AG09309 (cell line): ENCODE measurements at regions not wholly inside any gene's neighbourhood (a gene's known extent, or its start where the extent isn't known, plus 50 kb on each side); places are given as distances from the start of the nearest gene placed in this dataset.

Experiments
- DNase-seq: peaks from one replicate; pipeline ENCODE4 v3.0.0-alpha.2; 2010; ENCODE audit warnings: low read depth
- H3K4me3 ChIP-seq: 2 replicates; pipeline ENCODE4 v1.5.1; 2011; ENCODE audit warnings: mild to moderate bottlenecking, low read depth, low read length, moderate library complexity; ENCODE audit not compliant: control insufficient read depth
- TF ChIP-seq, protein P1 (sequence below): IDR thresholded peaks from 2 replicates; pipeline ENCODE4 v1.5.1; 2011; ENCODE audit warnings: mild to moderate bottlenecking, low read depth, low read length, inconsistent platforms; ENCODE audit not compliant: insufficient read depth, control insufficient read depth; ENCODE audit errors: missing control alignments

DNA sequence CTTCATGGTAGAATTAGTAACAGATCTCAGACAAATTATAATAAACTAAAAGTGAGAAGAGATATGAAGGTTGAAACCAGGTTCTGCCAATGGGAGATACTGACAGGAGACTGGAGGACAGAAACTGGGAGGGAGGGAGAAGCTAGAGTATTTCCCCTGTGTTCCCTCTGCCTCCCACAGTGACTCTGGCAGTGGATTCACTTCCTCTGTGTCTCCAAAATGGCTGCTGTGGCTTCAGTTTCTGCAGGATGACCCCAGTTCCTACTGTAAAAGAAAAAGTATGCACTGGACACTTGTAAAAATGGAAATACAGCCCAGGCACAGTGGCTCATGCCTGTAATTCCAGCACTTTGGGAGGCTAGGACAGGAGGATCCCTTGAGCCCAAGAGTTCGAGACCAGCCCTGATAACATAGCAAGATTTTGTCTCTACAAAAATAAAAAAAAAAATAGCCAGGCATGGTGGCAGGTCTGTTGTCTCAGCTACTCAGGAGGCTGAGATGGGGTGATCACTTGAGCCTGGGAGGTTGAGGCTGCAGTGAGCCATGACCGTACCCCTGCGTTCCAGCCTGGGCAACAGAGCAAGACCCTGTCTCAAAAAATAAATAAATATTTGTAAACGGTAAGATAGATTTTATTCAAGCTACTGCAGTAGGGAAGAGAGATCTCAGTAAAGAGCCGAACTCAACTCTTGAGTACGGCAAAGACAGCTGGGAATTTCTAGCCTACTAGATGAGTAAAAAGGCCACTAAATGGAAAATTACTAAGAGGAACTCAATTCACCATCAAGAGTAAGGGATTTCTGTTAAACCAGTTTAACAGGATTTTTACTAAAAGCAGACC lies 156.6 kb upstream of the TRIM24 start:
- TF ChIP-seq, protein P1, sequence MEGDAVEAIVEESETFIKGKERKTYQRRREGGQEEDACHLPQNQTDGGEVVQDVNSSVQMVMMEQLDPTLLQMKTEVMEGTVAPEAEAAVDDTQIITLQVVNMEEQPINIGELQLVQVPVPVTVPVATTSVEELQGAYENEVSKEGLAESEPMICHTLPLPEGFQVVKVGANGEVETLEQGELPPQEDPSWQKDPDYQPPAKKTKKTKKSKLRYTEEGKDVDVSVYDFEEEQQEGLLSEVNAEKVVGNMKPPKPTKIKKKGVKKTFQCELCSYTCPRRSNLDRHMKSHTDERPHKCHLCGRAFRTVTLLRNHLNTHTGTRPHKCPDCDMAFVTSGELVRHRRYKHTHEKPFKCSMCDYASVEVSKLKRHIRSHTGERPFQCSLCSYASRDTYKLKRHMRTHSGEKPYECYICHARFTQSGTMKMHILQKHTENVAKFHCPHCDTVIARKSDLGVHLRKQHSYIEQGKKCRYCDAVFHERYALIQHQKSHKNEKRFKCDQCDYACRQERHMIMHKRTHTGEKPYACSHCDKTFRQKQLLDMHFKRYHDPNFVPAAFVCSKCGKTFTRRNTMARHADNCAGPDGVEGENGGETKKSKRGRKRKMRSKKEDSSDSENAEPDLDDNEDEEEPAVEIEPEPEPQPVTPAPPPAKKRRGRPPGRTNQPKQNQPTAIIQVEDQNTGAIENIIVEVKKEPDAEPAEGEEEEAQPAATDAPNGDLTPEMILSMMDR, result no peak
- no peak for DNase-seq
- H3K4me3 ChIP-seq, result no peak overlapping the region

DNA sequence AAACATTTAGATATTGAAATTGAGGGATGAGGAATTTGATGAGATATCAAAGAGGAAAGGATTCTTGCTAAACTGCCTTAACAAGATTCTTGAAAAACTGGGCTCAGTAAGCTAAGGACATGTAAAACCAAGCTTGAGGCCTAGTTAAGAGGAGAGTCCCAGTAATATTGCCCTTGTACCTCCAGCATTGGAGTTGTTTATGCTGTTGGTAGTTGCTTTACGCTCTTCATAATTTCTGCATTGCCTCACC lies 156.1 kb upstream of the TRIM24 start:
- no peak for DNase-seq
- H3K4me3 ChIP-seq, result no peak overlapping the region
- TF ChIP-seq, protein P1, result no peak

DNA sequence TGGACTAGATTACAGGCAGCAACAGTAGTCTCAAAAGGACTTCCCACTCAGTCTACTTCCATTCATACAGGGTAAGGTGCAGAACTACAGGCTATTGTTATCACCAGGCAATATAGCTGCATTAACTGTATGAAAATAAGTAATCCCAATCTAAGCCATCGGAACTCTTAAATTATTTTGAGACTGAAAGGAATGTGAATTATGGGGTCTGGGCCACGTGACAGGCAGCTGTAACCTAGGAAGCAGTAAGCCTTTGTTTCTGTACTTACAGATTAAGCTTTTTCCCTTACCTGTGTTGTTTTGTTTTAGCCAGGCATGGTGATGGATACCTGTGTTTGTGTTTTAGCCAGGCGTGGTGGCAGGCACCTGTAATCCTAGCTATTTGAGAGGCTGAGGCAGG lies 152.4 kb upstream of the TRIM24 start:
- TF ChIP-seq, protein P1, result no peak
- DNase-seq, result no peak
- no peak overlapping the region for H3K4me3 ChIP-seq

DNA sequence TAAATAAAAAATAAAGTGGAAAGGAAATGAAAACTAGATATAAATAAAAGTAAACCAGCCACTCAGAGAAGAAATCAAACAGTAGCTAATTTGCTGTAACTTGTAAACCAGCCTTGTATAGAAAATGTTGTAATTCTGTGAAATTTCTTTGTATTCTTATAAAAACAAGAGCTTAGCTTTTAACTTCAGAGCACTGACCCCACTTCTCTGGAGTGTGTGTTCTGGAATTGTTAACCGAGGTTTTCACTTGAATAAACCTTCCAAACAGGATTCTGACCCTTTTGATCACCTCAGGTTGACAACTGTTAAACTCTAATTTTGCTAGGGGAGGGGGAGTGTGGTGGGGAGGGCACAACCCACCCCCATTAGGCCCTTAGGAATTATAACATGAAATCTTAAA lies 151.9 kb upstream of the TRIM24 start:
- no peak for DNase-seq
- no peak overlapping the region for H3K4me3 ChIP-seq
- TF ChIP-seq, protein P1, result no peak

DNA sequence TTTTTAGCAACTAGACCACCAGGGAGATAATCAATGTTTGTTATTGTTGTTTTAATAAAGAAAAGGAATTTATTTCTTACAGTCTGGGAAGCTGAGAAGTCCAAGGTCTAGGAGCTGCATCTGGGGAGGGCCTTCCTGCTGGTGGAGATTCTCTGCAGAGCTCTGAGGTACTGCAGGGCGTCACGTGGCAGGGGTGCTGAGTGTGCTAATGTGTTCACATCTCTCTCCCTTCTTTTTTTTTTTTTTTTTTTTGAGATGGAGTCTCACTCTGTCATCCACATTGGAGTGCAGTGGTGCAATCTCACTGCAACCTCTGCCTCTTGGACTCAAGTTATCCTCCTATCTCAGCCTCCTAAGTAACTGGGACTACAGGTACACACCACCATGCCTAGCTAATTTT lies 150.9 kb upstream of the TRIM24 start:
- DNase-seq, result no peak
- H3K4me3 ChIP-seq, result no peak overlapping the region
- TF ChIP-seq, protein P1, result no peak

DNA sequence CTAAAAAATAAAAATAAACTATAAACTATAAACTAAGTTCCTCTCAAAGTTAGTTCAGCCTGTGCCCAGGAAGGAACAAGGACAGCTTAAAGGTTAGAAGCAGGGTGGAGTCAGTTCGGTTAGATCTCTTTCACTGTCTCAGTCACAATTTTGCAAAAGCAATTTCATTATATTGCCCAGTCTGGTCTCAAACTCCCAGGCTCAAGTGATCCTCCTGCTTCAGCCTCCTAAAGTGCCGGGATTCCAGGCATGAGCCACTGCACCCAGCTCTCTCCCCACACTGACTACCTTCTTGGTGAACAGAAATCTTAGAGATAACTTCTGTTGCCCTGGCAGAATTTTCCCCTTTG lies 146.3 kb upstream of the TRIM24 start:
- no peak overlapping the region for H3K4me3 ChIP-seq
- no peak for DNase-seq
- TF ChIP-seq, protein P1, result no peak

DNA sequence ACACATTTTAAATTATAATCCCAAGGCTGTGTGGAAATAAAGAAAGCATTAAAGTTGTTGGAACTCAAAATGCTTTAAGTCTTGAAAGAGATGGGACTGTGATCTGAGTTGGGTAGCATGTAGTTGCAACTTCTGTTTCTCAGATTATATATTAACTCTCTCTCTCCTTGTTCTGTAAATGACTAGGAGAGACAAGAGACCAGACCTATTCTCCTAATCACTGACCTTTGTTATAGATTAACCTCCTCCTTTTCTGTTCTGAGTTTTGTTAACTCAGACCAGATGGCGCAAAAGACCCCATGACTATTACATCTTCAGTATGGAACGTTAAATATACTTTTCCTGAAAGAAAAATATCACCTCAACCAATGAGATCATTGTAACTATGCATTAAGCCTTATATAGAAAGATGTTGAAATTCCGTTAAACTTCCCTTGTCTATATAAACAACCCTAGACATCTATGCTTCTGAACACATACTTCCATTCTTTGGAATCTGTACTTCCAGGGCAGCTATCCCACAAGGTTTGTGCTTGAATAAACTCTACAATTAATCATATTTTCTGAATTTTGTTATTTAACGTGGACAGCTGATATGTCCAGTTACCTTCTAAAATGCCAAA lies 143.5 kb upstream of the TRIM24 start:
- TF ChIP-seq, protein P1, result no peak
- H3K4me3 ChIP-seq, result no peak overlapping the region
- DNase-seq, result no peak
